H1 (cell line): ENCODE measurements at regions not wholly inside any gene's neighbourhood (a gene's known extent, or its start where the extent isn't known, plus 50 kb on each side); places are given as distances from the start of the nearest gene placed in this dataset.

Experiments
- CTCF ChIA-PET: fragments of 300-600 bp; sonication (Branson Sonifier 250); formaldehyde crosslinking; loops from one replicate; lab custom pipeline; 2021; ENCODE audit not compliant: partially characterized antibody; lab: Charles Lee
- POLR2A ChIA-PET: fragments of 300-600 bp; sonication (Branson Sonifier 250); formaldehyde crosslinking; loops from one replicate; lab custom pipeline; 2021; ENCODE audit warnings: inconsistent platforms; ENCODE audit not compliant: partially characterized antibody; lab: Charles Lee
- DNase-seq, 2 experiments: peaks; one replicate each; pipeline versions ENCODE4 v3.0.0 to v3.0.0-alpha.2; 2010 to 2022; ENCODE audit warnings: low spot score in 2 of 2, low read depth in 1 of 2, mixed read lengths in 1 of 2
- FAIRE-seq: peaks from 2 replicates; lab custom pipeline; 2011; peaks lifted over from hg19 to GRCh38; lab: Jason Lieb, UNC
- H2AFZ ChIP-seq: 2 replicates; pipeline ENCODE4 v1.8.1; 2012; ENCODE audit warnings: low read length, inconsistent platforms
- H2AK5ac ChIP-seq: 2 replicates; pipeline ENCODE4 v1.6.1; 2013; ENCODE audit warnings: low read depth, low read length
- H2BK120ac ChIP-seq: replicated peaks from 2 replicates; pipeline ENCODE3; 2013; ENCODE audit warnings: low read depth, low read length, inconsistent platforms
- H2BK12ac ChIP-seq: 2 replicates; pipeline ENCODE4 v1.6.1; 2013; ENCODE audit warnings: low read depth, low read length
- H2BK15ac ChIP-seq: 2 replicates; pipeline ENCODE4 v1.6.1; 2013; ENCODE audit warnings: low read length
- H2BK20ac ChIP-seq: 2 replicates; pipeline ENCODE4 v1.6.1; 2013; ENCODE audit warnings: low read length
- H2BK5ac ChIP-seq: 2 replicates; pipeline ENCODE4 v1.6.1; 2013; ENCODE audit warnings: low read depth, low read length
- H3K14ac ChIP-seq: 2 replicates; pipeline ENCODE4 v1.6.1; 2013; ENCODE audit warnings: inconsistent platforms; ENCODE audit not compliant: insufficient read length
- H3K18ac ChIP-seq: 2 replicates; pipeline ENCODE4 v1.6.1; 2013; ENCODE audit warnings: low read length; ENCODE audit errors: extremely low read depth
- H3K23ac ChIP-seq: 2 replicates; pipeline ENCODE4 v1.6.1; 2013; ENCODE audit warnings: inconsistent platforms; ENCODE audit not compliant: insufficient read length
- H3K23me2 ChIP-seq: 2 replicates; pipeline ENCODE4 v1.6.1; 2013; ENCODE audit warnings: low read depth, low read length
- H3K27ac ChIP-seq: 2 replicates; pipeline ENCODE4 v1.6.1; 2011; ENCODE audit warnings: low read depth, low read length, inconsistent platforms
- H3K27me3 ChIP-seq, 4 experiments: replicated peaks in 1 of 4; 1 replicate in 1 of 4; 2 replicates in 3 of 4; pipeline versions ENCODE4 v1.6.1 to v1.8.1; 2011 to 2013; ENCODE audit warnings: low read length in 3 of 4, mild to moderate bottlenecking in 3 of 4, inconsistent platforms in 2 of 4, mixed read lengths in 2 of 4, moderate library complexity in 1 of 4; ENCODE audit not compliant: control insufficient read depth in 3 of 4, insufficient read depth in 3 of 4; ENCODE audit errors: extremely low read depth in 1 of 4
- H3K36me3 ChIP-seq, 4 experiments: 2 replicates each; pipeline versions ENCODE4 v1.6.1 to v1.8.1; 2011 to 2013; ENCODE audit warnings: mild to moderate bottlenecking in 4 of 4, low read length in 3 of 4, moderate library complexity in 2 of 4, control low read depth in 1 of 4, inconsistent platforms in 1 of 4; ENCODE audit not compliant: insufficient read depth in 4 of 4, control insufficient read depth in 2 of 4
- H3K4ac ChIP-seq: replicated peaks from 2 replicates; pipeline ENCODE3; 2013; ENCODE audit warnings: low read length, low read depth, mixed read lengths, inconsistent platforms; ENCODE audit not compliant: insufficient read length
- H3K4me1 ChIP-seq, 4 experiments: replicated peaks in 1 of 4; 1 replicate in 1 of 4; 2 replicates in 3 of 4; pipeline versions ENCODE4 v1.6.1 to v1.8.1; 2011 to 2013; ENCODE audit warnings: low read length in 3 of 4, inconsistent platforms in 2 of 4, mixed read lengths in 1 of 4; ENCODE audit not compliant: insufficient read depth in 4 of 4, control insufficient read depth in 3 of 4
- H3K4me2 ChIP-seq, 2 experiments: 2 replicates each; pipeline versions ENCODE4 v1.6.1 to v1.8.1; 2011 to 2013; ENCODE audit warnings: low read depth in 2 of 2, low read length in 2 of 2, control low read depth in 1 of 2, inconsistent platforms in 1 of 2, mild to moderate bottlenecking in 1 of 2; ENCODE audit not compliant: insufficient read depth in 1 of 2
- H3K4me3 ChIP-seq, 4 experiments: fragments of 200-600, 300-600 bp in 1 of 4; sonication (generic), shearing (Covaris generic), sonication (Bioruptor Twin) in 1 of 4; 2 replicates each; pipeline versions ENCODE4 v1.5.1 to v1.8.1; 2011 to 2016; ENCODE audit warnings: low read length in 4 of 4, low read depth in 3 of 4, control low read depth in 2 of 4, inconsistent platforms in 2 of 4, mild to moderate bottlenecking in 2 of 4, mixed read lengths in 1 of 4, moderate library complexity in 1 of 4; ENCODE audit not compliant: insufficient read depth in 2 of 4; ENCODE audit errors: extremely low read depth in 1 of 4
- H3K56ac ChIP-seq: replicated peaks from 2 replicates; pipeline ENCODE3; 2013; ENCODE audit warnings: low read depth, mild to moderate bottlenecking, mixed read lengths, low read length, inconsistent platforms; ENCODE audit not compliant: insufficient read length
- H3K79me1 ChIP-seq: 2 replicates; pipeline ENCODE4 v1.6.1; 2013; ENCODE audit warnings: low read depth, low read length, control low read depth
- H3K79me2 ChIP-seq, 2 experiments: 2 replicates each; pipeline versions ENCODE4 v1.6.1 to v1.8.1; 2012 to 2013; ENCODE audit warnings: low read length in 2 of 2, mild to moderate bottlenecking in 2 of 2, inconsistent platforms in 1 of 2; ENCODE audit not compliant: insufficient read depth in 2 of 2, control insufficient read depth in 1 of 2
- H3K9ac ChIP-seq, 4 experiments: replicated peaks in 1 of 4; 1 replicate in 1 of 4; 2 replicates in 3 of 4; pipeline versions ENCODE4 v1.6.1 to v1.8.1; 2011 to 2013; ENCODE audit warnings: low read depth in 3 of 4, low read length in 3 of 4, control low read depth in 2 of 4, mild to moderate bottlenecking in 2 of 4, moderate library complexity in 2 of 4, inconsistent platforms in 1 of 4; ENCODE audit errors: extremely low read depth in 1 of 4
- H3K9me3 ChIP-seq, 2 experiments: 2 replicates each; pipeline versions ENCODE4 v1.6.1 to v1.8.1; 2012 to 2013; ENCODE audit warnings: mild to moderate bottlenecking in 2 of 2, moderate library complexity in 2 of 2, control low read depth in 1 of 2, inconsistent platforms in 1 of 2, low read depth in 1 of 2, low read length in 1 of 2, mixed read lengths in 1 of 2; ENCODE audit not compliant: insufficient read depth in 2 of 2
- H4K20me1 ChIP-seq, 2 experiments: replicated peaks in 1 of 2; 2 replicates each; pipeline versions ENCODE3 to v1.8.1; 2011 to 2013; ENCODE audit warnings: inconsistent platforms in 2 of 2, low read length in 2 of 2, mild to moderate bottlenecking in 1 of 2; ENCODE audit not compliant: insufficient read depth in 2 of 2, control insufficient read depth in 1 of 2
- H4K5ac ChIP-seq: 2 replicates; pipeline ENCODE4 v1.6.1; 2013; ENCODE audit warnings: low read length, low read depth, mixed read lengths, inconsistent platforms; ENCODE audit not compliant: insufficient read length
- H4K8ac ChIP-seq: 2 replicates; pipeline ENCODE4 v1.8.0; 2013; ENCODE audit warnings: mild to moderate bottlenecking, moderate library complexity, low read length, inconsistent platforms; ENCODE audit not compliant: insufficient read depth; ENCODE audit errors: extremely low read depth
- H4K91ac ChIP-seq: replicated peaks from 2 replicates; pipeline ENCODE3; 2013; ENCODE audit warnings: low read length, mixed read lengths, inconsistent platforms; ENCODE audit not compliant: insufficient read length
- CEBPB ChIP-seq: IDR thresholded peaks from 2 replicates; pipeline ENCODE4 v1.6.1; 2012; ENCODE audit warnings: low read depth, low read length
- EGR1 ChIP-seq: IDR thresholded peaks from 2 replicates; pipeline ENCODE4 v1.6.1; 2011; ENCODE audit warnings: low read depth, low read length, borderline replicate concordance
- EP300 ChIP-seq, 2 experiments: IDR thresholded peaks; 1 replicate in 1 of 2; 2 replicates in 1 of 2; pipeline ENCODE4 v1.6.1; 2011 to 2012; ENCODE audit warnings: low read depth in 2 of 2, low read length in 2 of 2, mild to moderate bottlenecking in 2 of 2, borderline replicate concordance in 1 of 2, inconsistent platforms in 1 of 2, moderate library complexity in 1 of 2
- JUN ChIP-seq: IDR thresholded peaks from 2 replicates; pipeline ENCODE4 v1.6.1; 2011; ENCODE audit warnings: low read depth, mild to moderate bottlenecking, improper control_type of control experiment, low read length
- PHF8 ChIP-seq: fragments of 200-600 bp; sonication (generic); conservative IDR thresholded peaks from 2 replicates; pipeline ENCODE4 v1.7.1; 2012; ENCODE audit warnings: low read depth, mild to moderate bottlenecking, inconsistent platforms, low read length, moderate library complexity
- TCF12 ChIP-seq: IDR thresholded peaks from 2 replicates; pipeline ENCODE4 v1.6.1; 2011; ENCODE audit warnings: low read depth, mild to moderate bottlenecking, low read length
- TEAD4 ChIP-seq: IDR thresholded peaks from 2 replicates; pipeline ENCODE4 v1.6.1; 2012; ENCODE audit warnings: low read depth, low read length, inconsistent platforms, mixed read lengths
- WGBS, 2 experiments: shearing (Covaris generic) in 1 of 2; methylation state at CpG; one replicate each; pipeline versions ENCODE4 v1.1.6 to v1.1.7; 2013 to 2015; ENCODE audit warnings: low lambda C conversion rate in 2 of 2, mixed read lengths in 2 of 2, inconsistent platforms in 1 of 2, low coverage in 1 of 2, missing lambda C conversion rate in 1 of 2; ENCODE audit not compliant: insufficient replicate concordance in 2 of 2, insufficient coverage in 1 of 2, insufficient read length in 1 of 2; ENCODE audit errors: extremely low coverage in 1 of 2, missing lambda C conversion rate in 1 of 2; 5-methylcytosine and 5-hydroxymethylcytosine counted together

DNA sequence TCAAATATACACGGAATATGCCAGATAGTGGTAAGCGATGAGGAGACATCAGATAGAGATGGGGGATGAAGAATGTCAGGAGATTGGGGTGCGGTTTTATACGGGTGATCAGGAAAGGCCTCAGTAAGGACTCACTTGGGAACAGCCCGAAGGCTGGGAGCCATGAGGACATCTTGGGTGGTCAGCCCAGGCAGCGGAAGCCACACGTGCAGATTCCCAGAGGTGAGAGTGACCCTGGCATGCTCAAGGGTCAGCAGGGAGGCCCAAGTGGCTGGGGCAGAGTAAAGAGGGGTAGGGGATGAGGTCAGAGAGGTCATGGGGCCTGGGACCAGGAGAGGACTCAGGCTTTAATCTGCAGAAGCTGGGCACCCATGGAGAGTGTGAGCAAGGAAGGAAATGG is 106.6 kb downstream of the MATN1 start:
- no peaks in the 10 kb centered on the region for H3K4me1 ChIP-seq
- WGBS, 2 experiments = 92% methylated on average over 7 of the region's 7 CpGs; no CpG with 5 or more reads in 1 of the 2 experiments
- H3K79me1 ChIP-seq = no peaks in the 10 kb centered on the region
- no peaks in the 10 kb centered on the region for H3K79me2 ChIP-seq
- H2BK20ac ChIP-seq = no peak overlapping the region
- no peaks in the 10 kb centered on the region for H3K36me3 ChIP-seq
- CTCF ChIA-PET = interaction anchor here (1.2 to 1.8 kb wide), 2 partner anchors 13 to 15 kb away, joined by 6 read pairs; no protein-coding TSS in a partner anchor
- no peak overlapping the region for H3K4me3 ChIP-seq
- no peak for TF ChIP-seq CEBPB
- TF ChIP-seq TCF12 = no peak
- TF ChIP-seq EGR1 = no peak
- TF ChIP-seq JUN = no peak
- no peak for TF ChIP-seq EP300 (IDR thresholded peaks at IDR 0.05; ENCODE audit: borderline replicate concordance in 1 of 2, low read depth in 2 of 2, low read length in 2 of 2)
- no peak for TF ChIP-seq PHF8
- no peak for TF ChIP-seq TEAD4
- H3K4ac ChIP-seq = no peak overlapping the region
- H3K4me2 ChIP-seq = no peak overlapping the region
- POLR2A ChIA-PET = no interaction called here
- H3K27ac ChIP-seq = no peak overlapping the region
- no peak overlapping the region for H2BK12ac ChIP-seq
- H2BK5ac ChIP-seq = no peak overlapping the region
- H3K23ac ChIP-seq = no peak overlapping the region
- H2AFZ ChIP-seq = no peak overlapping the region
- no peak overlapping the region for H3K56ac ChIP-seq
- H3K14ac ChIP-seq = no peak overlapping the region
- H4K8ac ChIP-seq = no peak overlapping the region
- no peaks in the 10 kb centered on the region for H4K20me1 ChIP-seq
- no peak overlapping the region for H2AK5ac ChIP-seq
- H4K91ac ChIP-seq = no peak overlapping the region
- no peak overlapping the region for H3K18ac ChIP-seq
- no peaks in the 10 kb centered on the region for H3K27me3 ChIP-seq
- FAIRE-seq (no peak), DNase-seq (no peak)
- no peak overlapping the region for H2BK120ac ChIP-seq
- no peak overlapping the region for H3K9ac ChIP-seq
- no peak overlapping the region for H2BK15ac ChIP-seq
- H4K5ac ChIP-seq = no peak overlapping the region
- H3K23me2 ChIP-seq = no peaks in the 10 kb centered on the region
- H3K9me3 ChIP-seq = no peaks in the 10 kb centered on the region
